Gastroesophageal sphincter (tissue), 4 donors: ENCODE measurements at regions not wholly inside any gene's neighbourhood (a gene's known extent, or its start where the extent isn't known, plus 50 kb on each side); places are given as distances from the start of the nearest gene placed in this dataset.

Experiments used
- ATAC-seq: fragments of 150-250 bp; one replicate; pipeline ENCODE4 v1.9.1; 2016; ENCODE audit warnings: mild to moderate bottlenecking, moderate library complexity
- H3K27ac ChIP-seq, 4 donors: fragments of 200-600 bp; sonication (generic) in 3 of 4; 1 replicate in 3 of 4; 2 replicates in 1 of 4; pipeline ENCODE4 v1.5.1; 2016 to 2019
- H3K27me3 ChIP-seq: fragments of 200-600 bp; sonication (generic); one replicate; pipeline ENCODE4 v1.5.1; 2019
- H3K36me3 ChIP-seq, 2 donors: fragments of 200-600 bp; sonication (generic); one replicate each; pipeline ENCODE4 v1.5.1; 2019; ENCODE audit warnings: control low read depth in 1 of 2
- H3K4me1 ChIP-seq, 3 donors: fragments of 200-600 bp; sonication (generic); 1 replicate in 2 of 3; 2 replicates in 1 of 3; pipeline ENCODE4 v1.5.1; 2016 to 2019; ENCODE audit warnings: control low read depth in 2 of 3
- H3K4me3 ChIP-seq, 2 donors: fragments of 200-600 bp; sonication (generic); one replicate each; pipeline ENCODE4 v1.5.1; 2019; ENCODE audit warnings: mild to moderate bottlenecking in 1 of 2, moderate library complexity in 1 of 2
- H3K9me3 ChIP-seq, 3 donors: fragments of 200-600 bp; sonication (generic); one replicate each; pipeline ENCODE4 v1.5.1; 2017 to 2019; ENCODE audit warnings: control low read depth in 2 of 3
- CTCF ChIP-seq, 4 experiments: fragments of 200-600 bp in 2 of 4; fragments of 450-650 bp in 2 of 4; sonication (generic) in 1 of 4; IDR thresholded peaks; one replicate each; pipeline ENCODE4 v1.5.1; 2017 to 2019; ENCODE audit warnings: antibody characterized with exemption in 4 of 4, mild to moderate bottlenecking in 2 of 4, moderate library complexity in 2 of 4
- EP300 ChIP-seq: sonication (generic); formaldehyde crosslinking; IDR thresholded peaks from one replicate; pipeline ENCODE4 v1.6.1; 2017; ENCODE audit warnings: antibody characterized with exemption, mild to moderate bottlenecking
- POLR2A ChIP-seq, 2 donors: fragments of 450-650 bp; IDR thresholded peaks; one replicate each; pipeline ENCODE4 v1.6.1; 2017; ENCODE audit warnings: antibody characterized with exemption in 2 of 2, mild to moderate bottlenecking in 2 of 2, moderate library complexity in 1 of 2
- POLR2AphosphoS5 ChIP-seq: sonication (generic); formaldehyde crosslinking; IDR thresholded peaks from one replicate; pipeline ENCODE4 v1.6.1; 2017; ENCODE audit warnings: antibody characterized with exemption
- WGBS, 2 donors: methylation state at CpG; one replicate each; pipeline ENCODE4 v1.1.5; 2018; ENCODE audit warnings: low coverage in 1 of 2; 5-methylcytosine and 5-hydroxymethylcytosine counted together

GRCh38 chr4:33626221-33626620 lies 2618.1 kb downstream of the ARAP2 start:
- Histone ChIP-seq H3K27me3 (peaks cover 4% of the 10 kb centered on the region), H3K4me1 (no peaks in the 10 kb centered on the region), H3K4me3 (no peak overlapping the region), H3K36me3 (no peaks in the 10 kb centered on the region), H3K27ac (no peak overlapping the region), H3K9me3 (no peaks in the 10 kb centered on the region)
- WGBS, 2 donors: 53 to 58% methylated on average over 5 of the region's 5 CpGs
- no peak for ATAC-seq
- no peak for TF ChIP-seq EP300
- TF ChIP-seq CTCF (IDR thresholded peaks at IDR 0.05): no peak

GRCh38 chr4:33628296-33628695 lies 2616.0 kb downstream of the ARAP2 start:
- no peak for ATAC-seq
- no peaks in the 10 kb centered on the region for H3K36me3 ChIP-seq
- TF ChIP-seq EP300 (no peak), POLR2AphosphoS5 (no peak), POLR2A (IDR thresholded peaks at IDR 0.05) (no peak), CTCF (IDR thresholded peaks at IDR 0.05) (no peak)
- no peaks in the 10 kb centered on the region for H3K9me3 ChIP-seq
- no peak overlapping the region for H3K4me3 ChIP-seq
- no peak overlapping the region for H3K27ac ChIP-seq
- no peaks in the 10 kb centered on the region for H3K27me3 ChIP-seq
- 38 to 60% methylated on average over 1 of the region's 1 CpG for WGBS, 2 donors
- H3K4me1 ChIP-seq: no peaks in the 10 kb centered on the region

- Histone ChIP-seq H3K4me3 (no peak overlapping the region), H3K4me1 (no peaks in the 10 kb centered on the region), H3K9me3 (no peaks in the 10 kb centered on the region), H3K27ac (no peak overlapping the region), H3K36me3 (no peaks in the 10 kb centered on the region), H3K27me3 (no peaks in the 10 kb centered on the region)
- ATAC-seq: no peak
- no peak for TF ChIP-seq POLR2A (IDR thresholded peaks at IDR 0.05)
- TF ChIP-seq CTCF (IDR thresholded peaks at IDR 0.05): no peak
- no peak for TF ChIP-seq POLR2AphosphoS5
- TF ChIP-seq EP300: no peak
- WGBS, 2 donors: 32 to 79% methylated on average over 2 of the region's 2 CpGs
Observed at GRCh38 chr4:33649015-33649414, 2595.3 kb downstream of the ARAP2 start.

GRCh38 chr4:33649471-33649870 lies 2594.8 kb downstream of the ARAP2 start:
- 0 to 4% methylated on average over 1 of the region's 1 CpG for WGBS, 2 donors
- Histone ChIP-seq H3K27ac (no peak overlapping the region), H3K4me3 (no peak overlapping the region), H3K27me3 (no peaks in the 10 kb centered on the region), H3K9me3 (no peaks in the 10 kb centered on the region), H3K36me3 (no peaks in the 10 kb centered on the region), H3K4me1 (no peaks in the 10 kb centered on the region)
- TF ChIP-seq EP300: no peak
- TF ChIP-seq CTCF (IDR thresholded peaks at IDR 0.05): no peak
- no peak for TF ChIP-seq POLR2AphosphoS5
- TF ChIP-seq POLR2A (IDR thresholded peaks at IDR 0.05): no peak
- ATAC-seq: no peak

- H3K27ac ChIP-seq: no peak overlapping the region
- no peaks in the 10 kb centered on the region for H3K27me3 ChIP-seq
- H3K4me3 ChIP-seq: no peak overlapping the region
- H3K4me1 ChIP-seq: no peaks in the 10 kb centered on the region
- no peaks in the 10 kb centered on the region for H3K36me3 ChIP-seq
- no peak for TF ChIP-seq CTCF (IDR thresholded peaks at IDR 0.05)
- TF ChIP-seq POLR2AphosphoS5: no peak
- TF ChIP-seq POLR2A (IDR thresholded peaks at IDR 0.05): no peak
- TF ChIP-seq EP300: no peak
- 21 to 72% methylated on average over 1 to 2 of the region's 2 CpGs for WGBS, 2 donors
- ATAC-seq: no peak
- H3K9me3 ChIP-seq: no peaks in the 10 kb centered on the region
Observed at GRCh38 chr4:33650036-33650435, 2594.3 kb downstream of the ARAP2 start.
